Central memory CD8-positive, alpha-beta T cell (primary cell): ENCODE measurements at regions not wholly inside any gene's neighbourhood (a gene's known extent, or its start where the extent isn't known, plus 50 kb on each side); places are given as distances from the start of the nearest gene placed in this dataset.

Experiments
- ATAC-seq: fragments of 150-1000 bp; cut with Tn5 transposase; replicated peaks from 2 replicates; pipeline ENCODE4 v1.10.0; 2022; ENCODE audit warnings: mild to moderate bottlenecking, moderate FRiP score, moderate number of reproducible peaks; ENCODE audit not compliant: poor library complexity, severe bottlenecking; ENCODE audit errors: extremely low read depth
- DNase-seq, 2 donors: peaks; one replicate each; pipeline ENCODE4 v3.0.0; 2021; ENCODE audit warnings: low spot score in 2 of 2
- H3K27ac Mint-ChIP-seq: one replicate; pipeline ENCODE4 v1.8.0; 2022; ENCODE audit warnings: low read depth, mild to moderate bottlenecking, moderate library complexity, mixed read lengths
- H3K27me3 Mint-ChIP-seq: one replicate; pipeline ENCODE4 v1.8.0; 2022; ENCODE audit warnings: mixed read lengths
- H3K36me3 Mint-ChIP-seq: one replicate; pipeline ENCODE4 v1.8.0; 2022; ENCODE audit warnings: mild to moderate bottlenecking, moderate library complexity, mixed read lengths; ENCODE audit not compliant: insufficient read depth
- H3K4me1 Mint-ChIP-seq: one replicate; pipeline ENCODE4 v1.8.0; 2022; ENCODE audit warnings: mixed read lengths
- H3K4me3 Mint-ChIP-seq: one replicate; pipeline ENCODE4 v1.8.0; 2022; ENCODE audit warnings: mild to moderate bottlenecking, moderate library complexity, mixed read lengths
- H3K9me3 Mint-ChIP-seq: one replicate; pipeline ENCODE4 v1.8.0; 2022; ENCODE audit warnings: mixed read lengths

GRCh38 chr2:118350621-118351020 is 262.4 kb downstream of the INSIG2 start:
- no peak for ATAC-seq
- Mint-ChIP-seq H3K27me3 (peaks cover 34% of the 10 kb centered on the region), H3K4me1 (no peaks in the 10 kb centered on the region)

GRCh38 chr2:118349365-118349764 is 261.1 kb downstream of the INSIG2 start:
- ATAC-seq (no peak), DNase-seq (no peak)
- no peak overlapping the region for H3K27ac Mint-ChIP-seq
- H3K36me3 Mint-ChIP-seq = no peaks in the 10 kb centered on the region
- H3K27me3 Mint-ChIP-seq = peaks cover 46% of the 10 kb centered on the region
- no peaks in the 10 kb centered on the region for H3K9me3 Mint-ChIP-seq
- no peak overlapping the region for H3K4me3 Mint-ChIP-seq
- no peaks in the 10 kb centered on the region for H3K4me1 Mint-ChIP-seq

More at GRCh38 chr2:118350621-118351020, 262.4 kb downstream of the INSIG2 start:
- Mint-ChIP-seq H3K27ac (no peak overlapping the region), H3K4me3 (no peak overlapping the region), H3K9me3 (no peaks in the 10 kb centered on the region), H3K36me3 (no peaks in the 10 kb centered on the region)
- DNase-seq = no peak

GRCh38 chr2:118348380-118349034 is 260.2 kb downstream of the INSIG2 start:
- peaks cover 49% of the 10 kb centered on the region for H3K27me3 Mint-ChIP-seq
- DNase-seq (no peak), ATAC-seq (no peak)
- H3K4me1 Mint-ChIP-seq = no peaks in the 10 kb centered on the region
- no peaks in the 10 kb centered on the region for H3K36me3 Mint-ChIP-seq
- no peaks in the 10 kb centered on the region for H3K9me3 Mint-ChIP-seq
- H3K27ac Mint-ChIP-seq = no peak overlapping the region
- H3K4me3 Mint-ChIP-seq = no peak overlapping the region

- H3K4me3 Mint-ChIP-seq = no peak overlapping the region
- DNase-seq (no peak), ATAC-seq (no peak)
- H3K36me3 Mint-ChIP-seq = no peaks in the 10 kb centered on the region
- no peak overlapping the region for H3K27ac Mint-ChIP-seq
- no peaks in the 10 kb centered on the region for H3K9me3 Mint-ChIP-seq
- no peaks in the 10 kb centered on the region for H3K4me1 Mint-ChIP-seq
- peaks cover 30% of the 10 kb centered on the region for H3K27me3 Mint-ChIP-seq
Measured at GRCh38 chr2:118345465-118345864, 257.2 kb downstream of the INSIG2 start.

GRCh38 chr2:118340103-118340502 is 251.8 kb downstream of the INSIG2 start:
- H3K9me3 Mint-ChIP-seq = peaks cover 14% of the 10 kb centered on the region

GRCh38 chr2:118339386-118339785 is 251.1 kb downstream of the INSIG2 start:
- H3K27ac Mint-ChIP-seq = no peak overlapping the region
- peaks cover 18% of the 10 kb centered on the region for H3K27me3 Mint-ChIP-seq
- no peak for ATAC-seq
- no peak for DNase-seq
- H3K4me1 Mint-ChIP-seq = no peaks in the 10 kb centered on the region
- H3K9me3 Mint-ChIP-seq = peaks cover 14% of the 10 kb centered on the region
- no peak overlapping the region for H3K4me3 Mint-ChIP-seq
- H3K36me3 Mint-ChIP-seq = no peaks in the 10 kb centered on the region

More at GRCh38 chr2:118340103-118340502, 251.8 kb downstream of the INSIG2 start:
- Mint-ChIP-seq H3K4me1 (no peaks in the 10 kb centered on the region), H3K27me3 (peaks cover 24% of the 10 kb centered on the region), H3K27ac (no peak overlapping the region), H3K36me3 (no peaks in the 10 kb centered on the region), H3K4me3 (no peak overlapping the region)
- DNase-seq (no peak), ATAC-seq (no peak)

GRCh38 chr2:118333664-118334063 is 245.4 kb downstream of the INSIG2 start:
- no peak for DNase-seq

GRCh38 chr2:118325321-118325955 is 237.2 kb downstream of the INSIG2 start:
- ATAC-seq = no peak
- Mint-ChIP-seq H3K4me3 (no peak overlapping the region), H3K4me1 (no peaks in the 10 kb centered on the region), H3K27me3 (peaks cover 24% of the 10 kb centered on the region), H3K27ac (no peak overlapping the region), H3K36me3 (peaks cover 1% of the 10 kb centered on the region), H3K9me3 (no peaks in the 10 kb centered on the region)
- DNase-seq = no peak

More at GRCh38 chr2:118333664-118334063, 245.4 kb downstream of the INSIG2 start:
- Mint-ChIP-seq H3K4me1 (no peaks in the 10 kb centered on the region), H3K27me3 (peaks cover 38% of the 10 kb centered on the region), H3K27ac (no peak overlapping the region), H3K9me3 (peaks cover 3% of the 10 kb centered on the region), H3K4me3 (no peak overlapping the region), H3K36me3 (no peaks in the 10 kb centered on the region)
- ATAC-seq = no peak

- no peaks in the 10 kb centered on the region for H3K9me3 Mint-ChIP-seq
- no peak overlapping the region for H3K27ac Mint-ChIP-seq
- ATAC-seq (no peak), DNase-seq (no peak)
- peaks cover 1% of the 10 kb centered on the region for H3K36me3 Mint-ChIP-seq
- H3K27me3 Mint-ChIP-seq = peaks cover 13% of the 10 kb centered on the region
- H3K4me3 Mint-ChIP-seq = no peak overlapping the region
- H3K4me1 Mint-ChIP-seq = no peaks in the 10 kb centered on the region
Measured at GRCh38 chr2:118322406-118322805, 234.1 kb downstream of the INSIG2 start.

- no peaks in the 10 kb centered on the region for H3K36me3 Mint-ChIP-seq
- no peaks in the 10 kb centered on the region for H3K4me1 Mint-ChIP-seq
- ATAC-seq (no peak), DNase-seq (no peak)
- H3K4me3 Mint-ChIP-seq = no peak overlapping the region
- no peaks in the 10 kb centered on the region for H3K9me3 Mint-ChIP-seq
- H3K27ac Mint-ChIP-seq = no peak overlapping the region
- peaks cover 20% of the 10 kb centered on the region for H3K27me3 Mint-ChIP-seq
Measured at GRCh38 chr2:118321432-118322105, 233.3 kb downstream of the INSIG2 start.

- H3K4me3 Mint-ChIP-seq = no peak overlapping the region
- peaks cover 24% of the 10 kb centered on the region for H3K27me3 Mint-ChIP-seq
- no peaks in the 10 kb centered on the region for H3K9me3 Mint-ChIP-seq
- H3K27ac Mint-ChIP-seq = no peak overlapping the region
- H3K36me3 Mint-ChIP-seq = no peaks in the 10 kb centered on the region
- H3K4me1 Mint-ChIP-seq = no peaks in the 10 kb centered on the region
- ATAC-seq = no peak
- DNase-seq = no peak
Measured at GRCh38 chr2:118320658-118321057, 232.4 kb downstream of the INSIG2 start.

GRCh38 chr2:118320196-118320595 is 231.9 kb downstream of the INSIG2 start:
- no peaks in the 10 kb centered on the region for H3K4me1 Mint-ChIP-seq
- H3K27me3 Mint-ChIP-seq = peaks cover 24% of the 10 kb centered on the region
- no peaks in the 10 kb centered on the region for H3K9me3 Mint-ChIP-seq
- no peak for ATAC-seq
- no peak for DNase-seq
- H3K4me3 Mint-ChIP-seq = no peak overlapping the region
- H3K27ac Mint-ChIP-seq = no peak overlapping the region
- H3K36me3 Mint-ChIP-seq = no peaks in the 10 kb centered on the region

GRCh38 chr2:118319271-118319684 is 231.0 kb downstream of the INSIG2 start:
- Mint-ChIP-seq H3K27ac (no peak overlapping the region), H3K4me1 (no peaks in the 10 kb centered on the region), H3K9me3 (no peaks in the 10 kb centered on the region), H3K36me3 (no peaks in the 10 kb centered on the region), H3K27me3 (peaks cover 19% of the 10 kb centered on the region), H3K4me3 (no peak overlapping the region)
- ATAC-seq (no peak), DNase-seq (no peak)
